ENCODE measurements at regions not wholly inside any gene's neighbourhood (a gene's known extent, or its start where the extent isn't known, plus 50 kb on each side); places are given as distances from the start of the nearest gene placed in this dataset.

DNA sequence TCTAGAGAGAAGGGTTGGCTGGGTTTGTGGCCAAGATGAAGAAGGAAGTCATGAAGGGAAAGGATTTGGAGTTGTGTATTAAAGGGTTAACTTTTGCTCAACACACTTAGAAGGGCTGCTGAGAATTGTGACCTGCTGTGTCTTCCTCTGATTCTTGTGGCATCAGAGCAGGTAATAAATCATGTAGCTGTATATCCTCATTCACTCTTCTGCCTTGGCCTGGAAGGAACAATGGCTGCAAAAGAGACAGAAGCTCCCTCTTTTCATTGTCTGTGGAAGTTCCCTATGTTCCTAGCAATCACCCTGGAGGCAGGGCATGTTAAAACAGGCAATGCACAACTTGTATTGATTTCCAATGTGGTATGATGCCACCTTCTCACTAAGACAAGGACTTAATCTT is 159.1 kb downstream of the LRRC70 start:
- TF ChIP-seq, protein P1, sequence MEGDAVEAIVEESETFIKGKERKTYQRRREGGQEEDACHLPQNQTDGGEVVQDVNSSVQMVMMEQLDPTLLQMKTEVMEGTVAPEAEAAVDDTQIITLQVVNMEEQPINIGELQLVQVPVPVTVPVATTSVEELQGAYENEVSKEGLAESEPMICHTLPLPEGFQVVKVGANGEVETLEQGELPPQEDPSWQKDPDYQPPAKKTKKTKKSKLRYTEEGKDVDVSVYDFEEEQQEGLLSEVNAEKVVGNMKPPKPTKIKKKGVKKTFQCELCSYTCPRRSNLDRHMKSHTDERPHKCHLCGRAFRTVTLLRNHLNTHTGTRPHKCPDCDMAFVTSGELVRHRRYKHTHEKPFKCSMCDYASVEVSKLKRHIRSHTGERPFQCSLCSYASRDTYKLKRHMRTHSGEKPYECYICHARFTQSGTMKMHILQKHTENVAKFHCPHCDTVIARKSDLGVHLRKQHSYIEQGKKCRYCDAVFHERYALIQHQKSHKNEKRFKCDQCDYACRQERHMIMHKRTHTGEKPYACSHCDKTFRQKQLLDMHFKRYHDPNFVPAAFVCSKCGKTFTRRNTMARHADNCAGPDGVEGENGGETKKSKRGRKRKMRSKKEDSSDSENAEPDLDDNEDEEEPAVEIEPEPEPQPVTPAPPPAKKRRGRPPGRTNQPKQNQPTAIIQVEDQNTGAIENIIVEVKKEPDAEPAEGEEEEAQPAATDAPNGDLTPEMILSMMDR (conservative IDR thresholded peaks at IDR 0.05; ENCODE audit: low read depth, low read length), result no peak
- TF ChIP-seq, protein P2, sequence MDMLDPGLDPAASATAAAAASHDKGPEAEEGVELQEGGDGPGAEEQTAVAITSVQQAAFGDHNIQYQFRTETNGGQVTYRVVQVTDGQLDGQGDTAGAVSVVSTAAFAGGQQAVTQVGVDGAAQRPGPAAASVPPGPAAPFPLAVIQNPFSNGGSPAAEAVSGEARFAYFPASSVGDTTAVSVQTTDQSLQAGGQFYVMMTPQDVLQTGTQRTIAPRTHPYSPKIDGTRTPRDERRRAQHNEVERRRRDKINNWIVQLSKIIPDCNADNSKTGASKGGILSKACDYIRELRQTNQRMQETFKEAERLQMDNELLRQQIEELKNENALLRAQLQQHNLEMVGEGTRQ (IDR thresholded peaks at IDR 0.05; ENCODE audit: low read depth, low read length), result no peak
- TF ChIP-seq POLR2A (IDR thresholded peaks at IDR 0.05; ENCODE audit: low read depth, low read length), result no peak
- TF ChIP-seq CEBPB (IDR thresholded peaks at IDR 0.05; ENCODE audit: low read depth, low read length), result no peak

Measured in IMR-90 (cell line).